K562 (cell line): ENCODE measurements at regions not wholly inside any gene's neighbourhood (a gene's known extent, or its start where the extent isn't known, plus 50 kb on each side); places are given as distances from the start of the nearest gene placed in this dataset.

ENCODE experiments used
- ATAC-seq: fragments of 200-7000 bp; cut with Tn5 transposase; 3 replicates; pipeline ENCODE4 v1.9.1; 2020; ENCODE audit warnings: moderate library complexity
- BruUV-seq: library from RNA; stranded (reverse); fragments of 400-500 nt; replicated peaks from 2 replicates; lab custom pipeline; 2021; lab: Mats Ljungman, UMichigan
- CTCF ChIA-PET: fragments of 300-600 bp; formaldehyde crosslinking; extraction: SDS; loops from one replicate; lab custom pipeline; 2021; ENCODE audit warnings: low intra/inter-chr PET ratio; lab: Yijun Ruan, JAX
- POLR2A ChIA-PET: fragments of 300-600, 350-650 bp; sonication (Branson Sonifier 250); formaldehyde crosslinking; extraction: SDS; loops from one replicate; lab custom pipeline; 2021; ENCODE audit warnings: antibody characterized with exemption, inconsistent platforms; lab: Yijun Ruan, JAX
- DNase-seq, 4 experiments: peaks; one replicate each; pipeline versions ENCODE4 v3.0.0 to v3.0.0-alpha.2; 2011 to 2018; ENCODE audit warnings: low spot score in 3 of 4, mixed read lengths in 3 of 4; ENCODE audit errors: extremely low read depth in 1 of 4
- FAIRE-seq: peaks from 2 replicates; lab custom pipeline; 2011; peaks lifted over from hg19 to GRCh38; lab: Jason Lieb, UNC
- H2AFZ ChIP-seq: 2 replicates; pipeline ENCODE4 v1.6.0; 2011; ENCODE audit warnings: low read depth, low read length, control low read depth, inconsistent platforms
- H3K27ac ChIP-seq: fragments of 200-600 bp; 3 replicates; pipeline ENCODE4 v1.8.0; 2011; ENCODE audit warnings: low read depth, mild to moderate bottlenecking, control low read depth, inconsistent platforms, low read length, moderate library complexity, mixed read lengths; ENCODE audit errors: extremely low read depth
- H3K27me3 ChIP-seq, 2 experiments: fragments of 300-600 bp in 1 of 2; 2 replicates in 1 of 2; 3 replicates in 1 of 2; pipeline versions ENCODE4 v1.6.0 to v1.8.0; 2011; ENCODE audit warnings: inconsistent platforms in 2 of 2, low read length in 2 of 2, mild to moderate bottlenecking in 1 of 2, mixed read lengths in 1 of 2, moderate library complexity in 1 of 2; ENCODE audit not compliant: control insufficient read depth in 2 of 2, insufficient read depth in 2 of 2
- H3K36me3 ChIP-seq: fragments of 300-600 bp; 3 replicates; pipeline ENCODE4 v1.8.0; 2011; ENCODE audit warnings: mild to moderate bottlenecking, low read length, inconsistent platforms; ENCODE audit not compliant: control insufficient read depth, insufficient read depth
- H3K4me1 ChIP-seq, 2 experiments: fragments of 200-600 bp in 1 of 2; replicated peaks in 1 of 2; 2 replicates in 1 of 2; 3 replicates in 1 of 2; pipeline versions ENCODE4 v1.5.1 to v1.8.0; 2011; ENCODE audit warnings: inconsistent platforms in 2 of 2, low read length in 2 of 2, mild to moderate bottlenecking in 1 of 2, mixed read lengths in 1 of 2, moderate library complexity in 1 of 2; ENCODE audit not compliant: control insufficient read depth in 2 of 2, insufficient read depth in 2 of 2
- H3K4me2 ChIP-seq: 2 replicates; pipeline ENCODE4 v1.6.1; 2011; ENCODE audit warnings: low read length, control low read depth, inconsistent platforms, mixed read lengths; ENCODE audit not compliant: insufficient read depth
- H3K4me3 ChIP-seq: fragments of 200-600 bp; sonication (generic), shearing (Covaris generic); 2 replicates; pipeline ENCODE4 v1.5.1; 2016; ENCODE audit warnings: control low read depth, inconsistent platforms
- H3K79me2 ChIP-seq: fragments of 200-600 bp; 3 replicates; pipeline ENCODE4 v1.8.0; 2011; ENCODE audit warnings: low read length, inconsistent platforms; ENCODE audit not compliant: control insufficient read depth, insufficient read depth
- H3K9ac ChIP-seq, 2 experiments: 2 replicates each; pipeline versions ENCODE4 v1.6.0 to v1.6.1; 2011; ENCODE audit warnings: low read depth in 2 of 2, low read length in 2 of 2, control low read depth in 1 of 2, inconsistent platforms in 1 of 2, mild to moderate bottlenecking in 1 of 2, mixed read lengths in 1 of 2; ENCODE audit not compliant: insufficient read depth in 1 of 2
- H3K9me1 ChIP-seq: one replicate; pipeline ENCODE4 v1.6.0; 2011; ENCODE audit warnings: inconsistent platforms, mild to moderate bottlenecking, low read length, moderate library complexity; ENCODE audit not compliant: control insufficient read depth, insufficient read depth
- H3K9me3 ChIP-seq: replicated peaks from 2 replicates; pipeline ENCODE4 v1.5.1; 2011; ENCODE audit warnings: low read depth, low read length, inconsistent platforms; ENCODE audit not compliant: control insufficient read depth, insufficient read depth
- H4K20me1 ChIP-seq: replicated peaks from 2 replicates; pipeline ENCODE4 v1.6.1; 2011; ENCODE audit warnings: low read length, inconsistent platforms, mixed read lengths; ENCODE audit not compliant: control insufficient read depth, insufficient read depth
- HDAC2 ChIP-seq: fragments of 450-650 bp; IDR thresholded peaks from 2 replicates; pipeline ENCODE4 v1.6.1; 2016; ENCODE audit warnings: mild to moderate bottlenecking
- ILF3 ChIP-seq: fragments of 450-650 bp; IDR thresholded peaks from 2 replicates; pipeline ENCODE4 v1.6.1; 2018; ENCODE audit warnings: antibody characterized with exemption, mild to moderate bottlenecking, moderate library complexity, borderline replicate concordance
- MNT ChIP-seq, 2 experiments: fragments of 450-650 bp; conservative IDR thresholded peaks; 2 replicates each; pipeline ENCODE4 v1.6.1; 2017; ENCODE audit warnings: mild to moderate bottlenecking in 2 of 2, moderate library complexity in 2 of 2
- NONO ChIP-seq, 2 experiments: fragments of 200-400 bp in 1 of 2; fragments of 450-650 bp in 1 of 2; formaldehyde crosslinking in 1 of 2; IDR thresholded peaks; 2 replicates each; pipeline ENCODE4 v1.6.1; 2017; ENCODE audit warnings: low read depth in 2 of 2, mild to moderate bottlenecking in 2 of 2, moderate library complexity in 2 of 2, low read length in 1 of 2
- RBFOX2 ChIP-seq: fragments of 200-400 bp; formaldehyde crosslinking; IDR thresholded peaks from 2 replicates; pipeline ENCODE4 v1.6.1; 2017; ENCODE audit warnings: low read depth, mild to moderate bottlenecking, low read length, moderate library complexity
- SMARCC2 ChIP-seq: fragments of 450-650 bp; IDR thresholded peaks from 2 replicates; pipeline ENCODE4 v1.6.1; 2017; ENCODE audit warnings: antibody characterized with exemption, moderate library complexity, mild to moderate bottlenecking, low read depth
- ZFX ChIP-seq: sonication (generic); formaldehyde crosslinking; IDR thresholded peaks from 2 replicates; pipeline ENCODE4 v1.8.0; 2022; ENCODE audit warnings: mild to moderate bottlenecking, missing genetic modification reagents, moderate library complexity
- ZNF12 ChIP-seq: sonication (generic); formaldehyde crosslinking; IDR thresholded peaks from 2 replicates; pipeline ENCODE4 v1.4.0; 2020; ENCODE audit warnings: mild to moderate bottlenecking, missing genetic modification reagents
- ZNF347 ChIP-seq: fragments of 450-650 bp; formaldehyde crosslinking; IDR thresholded peaks from 2 replicates; pipeline ENCODE4 v1.4.0; 2020; ENCODE audit warnings: low read depth, mild to moderate bottlenecking, moderate library complexity
- WGBS: fragments of 100-300 bp; shearing (Covaris generic); methylation state at CpG from one replicate; pipeline ENCODE4 v1.1.6; 2016; ENCODE audit warnings: low coverage, mixed read lengths; ENCODE audit not compliant: insufficient coverage; ENCODE audit errors: missing lambda C conversion rate; 5-methylcytosine and 5-hydroxymethylcytosine counted together
- in situ Hi-C: fragments of 300-500 bp; cut with MboI; formaldehyde crosslinking; loops from 4 replicates; pipeline ENCODE4 v1.15.0; 2018; ENCODE audit warnings: inconsistent platforms, mixed read lengths
- intact Hi-C: fragments of 100-400 bp; cut with micrococcal nuclease; formaldehyde crosslinking; loops from 2 replicates; pipeline ENCODE4 v1.14.2; 2022

- no peaks in the 10 kb centered on the region for H3K36me3 ChIP-seq
- no peak overlapping the region for H3K27ac ChIP-seq
- POLR2A ChIA-PET = no interaction called here
- no peak overlapping the region for H3K4me2 ChIP-seq
- BruUV-seq = no TSS peak
- no peak for TF ChIP-seq HDAC2
- TF ChIP-seq RBFOX2 = no peak
- TF ChIP-seq MNT (conservative IDR thresholded peaks at IDR 0.05) = no peak
- TF ChIP-seq ZNF12 (CRISPR knock-in tag) = no peak
- TF ChIP-seq ZNF347 (CRISPR knock-in tag) = no peak
- TF ChIP-seq NONO (IDR thresholded peaks at IDR 0.05; ENCODE audit: low read depth in 2 of 2, low read length in 1 of 2) = no peak
- TF ChIP-seq ILF3 = no peak
- no peak for TF ChIP-seq ZFX
- no peak for TF ChIP-seq SMARCC2
- TF ChIP-seq, all 486 proteins: peak for 0
- Histone ChIP-seq H2AFZ (no peak overlapping the region), H3K4me1 (no peaks in the 10 kb centered on the region), H4K20me1 (no peaks in the 10 kb centered on the region), H3K9me1 (no peaks in the 10 kb centered on the region), H3K79me2 (no peaks in the 10 kb centered on the region), H3K9ac (no peak overlapping the region), H3K9me3 (no peaks in the 10 kb centered on the region; the same call in 1 of the 2 replicates), H3K27me3 (no peaks in the 10 kb centered on the region), H3K4me3 (no peak overlapping the region)
- DNase-seq (no peak), ATAC-seq (no peak), FAIRE-seq (no peak)
- intact Hi-C loops (no loop called here), in situ Hi-C loops (no loop called here)
- CTCF ChIA-PET = no interaction called here
- WGBS = 0% methylated on average over 1 of the region's 1 CpG
Measured at GRCh38 chr3:148344521-148344920, 353.2 kb upstream of the AGTR1 start.
